HL-60/S4 treated with retinoic acid at 250 ng/mL for 4 days and 3 days (cell line): ENCODE measurements at regions not wholly inside any gene's neighbourhood (a gene's known extent, or its start where the extent isn't known, plus 50 kb on each side); places are given as distances from the start of the nearest gene placed in this dataset.

Experiments
- in situ Hi-C: fragments of 300-500 bp; cut with MboI; formaldehyde crosslinking; loops from 2 replicates; pipeline ENCODE4 v1.7.0; 2022; ENCODE audit warnings: low sequenced_read_pairs

- in situ Hi-C loops, result no loop called here
Observed at GRCh38 chr13:40483601-40484000, 182.8 kb downstream of the FOXO1 start.

DNA sequence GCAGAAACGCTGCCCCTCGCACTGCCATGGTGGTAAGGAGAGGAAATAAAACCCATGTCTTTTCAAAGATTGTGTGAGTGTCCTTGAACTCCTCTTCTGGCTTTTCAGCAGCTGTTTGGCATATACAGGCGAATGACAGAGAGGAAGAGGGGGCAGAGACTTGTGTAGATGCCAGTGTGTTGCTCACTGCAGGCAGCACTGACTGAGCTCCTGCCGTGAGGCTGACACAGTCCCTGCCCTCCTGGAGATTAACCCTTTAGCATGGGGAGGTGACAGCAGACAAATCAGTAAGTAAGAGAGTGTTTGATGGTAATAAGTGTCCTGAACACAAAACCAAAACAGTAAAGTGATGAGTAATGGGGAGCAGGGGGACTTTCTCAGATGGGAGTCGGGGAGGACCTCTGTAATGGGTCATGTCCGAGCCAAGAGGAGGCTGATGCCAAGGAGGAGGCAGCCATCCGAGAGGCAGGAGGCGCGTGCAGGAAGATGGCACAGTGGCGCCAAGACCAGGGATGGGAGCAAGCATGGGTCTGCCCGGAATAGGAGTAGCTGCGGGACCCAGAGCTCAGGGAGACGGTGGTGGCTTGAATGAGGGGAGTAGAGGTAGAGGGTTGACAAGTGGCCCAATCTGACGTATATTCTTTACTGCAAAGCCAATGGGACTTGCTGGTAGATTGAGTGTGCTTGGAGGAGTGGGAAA is 182.2 kb downstream of the FOXO1 start:
- in situ Hi-C loops, result no loop called here

DNA sequence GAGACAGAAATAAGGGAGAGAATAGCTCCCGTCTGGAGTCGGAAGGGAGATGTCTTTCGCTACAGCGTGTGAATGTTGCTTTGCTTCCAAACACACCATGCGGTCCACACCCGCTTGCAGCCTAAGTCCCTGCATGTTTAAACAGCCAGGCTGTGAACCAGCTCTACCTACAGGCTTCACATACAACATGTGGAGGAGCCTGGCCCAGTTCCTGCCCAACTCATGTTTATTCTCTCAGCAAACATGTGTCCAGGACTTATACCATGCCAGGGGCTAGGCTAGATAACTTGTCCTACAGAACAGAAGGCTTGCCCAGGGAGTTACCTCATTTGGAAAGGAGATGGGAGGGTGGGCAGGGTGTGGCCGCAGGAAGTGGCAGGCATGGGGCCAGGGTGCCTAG is 181.5 kb downstream of the FOXO1 start:
- in situ Hi-C loops, result no loop called here

DNA sequence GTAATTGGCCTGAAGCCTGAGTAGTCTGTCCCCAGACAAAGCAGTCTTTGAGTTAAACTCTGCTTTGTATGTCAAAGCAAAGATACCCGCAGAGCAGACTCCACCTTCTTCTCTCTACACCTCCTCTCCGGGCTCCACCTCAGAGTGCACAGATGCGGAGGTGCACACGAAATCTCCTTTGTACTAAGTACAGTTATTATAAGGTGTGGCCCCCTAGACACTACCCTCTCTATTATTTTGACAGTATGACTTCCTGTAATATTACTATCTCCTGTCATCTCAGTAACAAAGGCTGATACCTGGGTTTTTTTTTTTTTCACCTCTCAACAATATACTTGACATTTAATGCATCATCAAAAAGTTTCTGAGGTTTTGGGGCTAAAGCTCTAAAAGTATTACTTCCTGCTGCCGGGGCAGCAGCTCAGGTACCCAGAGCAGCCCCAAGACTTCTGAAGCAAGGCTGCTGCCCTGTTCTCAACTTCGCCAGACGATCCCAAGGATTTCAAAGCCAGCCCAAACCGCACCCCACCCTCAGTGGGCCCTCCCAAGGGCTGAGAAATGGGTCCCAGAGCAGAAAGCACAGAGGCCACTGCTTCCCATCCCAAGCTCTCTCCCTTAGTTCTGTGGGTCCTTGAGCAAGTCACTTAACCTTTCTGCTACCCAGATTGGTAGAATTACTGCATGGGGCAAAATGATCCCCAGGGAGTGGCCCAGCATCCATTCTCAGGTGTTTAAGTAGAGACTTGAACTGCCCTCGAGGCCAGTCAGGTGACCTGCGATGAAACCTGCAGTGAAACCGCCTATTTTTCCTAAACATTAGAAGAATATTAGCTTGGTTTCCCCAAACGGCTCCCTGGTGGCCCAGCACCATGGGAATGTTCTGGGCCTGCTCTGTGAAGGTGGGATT is 180.6 kb downstream of the FOXO1 start:
- in situ Hi-C loops, result no loop called here

DNA sequence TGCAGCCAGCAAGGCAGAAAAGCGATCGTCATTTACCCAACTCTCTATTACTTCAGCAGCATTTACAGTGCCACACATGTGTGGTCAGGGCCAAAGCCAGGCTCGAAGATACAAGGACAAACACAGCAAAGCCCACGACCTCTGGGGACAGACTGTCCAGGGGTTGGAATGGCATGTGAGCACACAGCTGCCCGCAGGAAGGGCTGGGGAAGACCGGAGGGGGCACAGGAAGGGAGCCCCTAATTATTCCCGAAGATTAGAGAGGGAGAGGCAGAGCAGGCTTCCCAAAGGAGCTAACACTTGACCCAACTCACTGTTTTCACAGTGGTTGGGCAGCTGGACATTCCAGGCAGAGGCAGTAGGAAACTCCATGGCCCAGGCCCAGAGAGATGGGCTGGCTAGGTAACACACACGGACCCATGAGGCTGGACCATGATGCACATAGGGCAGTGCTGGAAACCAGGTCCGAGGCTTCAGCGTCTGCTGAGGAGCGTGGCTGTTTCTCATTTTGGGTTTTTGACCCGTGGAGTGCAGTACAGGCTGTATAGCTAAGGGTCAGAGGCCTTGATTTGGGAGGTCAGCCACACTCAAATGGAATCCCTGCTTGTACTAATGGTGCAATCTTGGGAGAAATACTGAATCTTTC is 179.8 kb downstream of the FOXO1 start:
- in situ Hi-C loops, result no loop called here

GRCh38 chr13:40488869-40489391 is 177.5 kb downstream of the FOXO1 start:
- in situ Hi-C loops, result no loop called here

- in situ Hi-C loops, result no loop called here
Observed at GRCh38 chr13:40490086-40490758, 176.2 kb downstream of the FOXO1 start.

DNA sequence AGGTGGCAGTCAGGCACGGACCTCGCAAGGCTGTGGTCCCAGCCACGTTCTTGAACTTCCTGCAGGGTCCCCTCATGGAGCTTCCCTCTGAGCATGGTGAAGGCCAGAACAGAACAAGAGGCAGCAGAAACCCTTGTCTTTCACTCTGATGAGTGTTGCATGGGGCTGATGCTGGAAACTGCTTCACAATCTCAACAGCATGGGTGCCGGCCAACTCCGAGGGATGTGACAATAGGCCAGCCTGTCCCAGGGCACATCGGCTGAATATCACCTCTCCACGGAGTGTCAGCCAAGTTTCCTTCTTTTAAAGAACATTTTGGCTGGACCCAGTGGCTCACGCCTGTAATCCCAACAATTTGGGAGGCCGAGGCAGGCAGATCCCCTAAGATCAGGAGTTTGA is 173.9 kb downstream of the FOXO1 start:
- in situ Hi-C loops, result no loop called here

DNA sequence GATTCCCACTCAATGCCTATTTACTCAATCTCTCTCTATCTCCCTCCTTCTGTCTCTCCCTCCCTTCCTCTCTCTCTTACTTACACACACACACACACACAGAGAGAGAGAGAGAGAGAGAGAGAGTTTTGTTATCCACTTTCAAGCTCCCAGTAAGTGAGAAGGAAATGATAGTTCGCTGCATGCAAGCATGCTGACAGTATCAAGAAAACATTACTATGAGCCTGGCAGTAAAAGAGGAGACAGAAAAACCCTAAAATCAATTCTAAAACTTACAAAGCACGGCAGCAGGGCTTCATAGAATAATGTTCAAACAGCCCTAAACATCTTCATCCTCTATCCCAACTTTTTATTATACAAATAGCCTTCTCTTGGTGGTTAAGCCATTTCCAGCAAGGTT is 171.9 kb downstream of the FOXO1 start:
- in situ Hi-C loops, result no loop called here

GRCh38 chr13:40494946-40495620 is 171.4 kb downstream of the FOXO1 start:
- in situ Hi-C loops, result no loop called here

GRCh38 chr13:40495621-40496001 is 170.8 kb downstream of the FOXO1 start:
- in situ Hi-C loops, result no loop called here

DNA sequence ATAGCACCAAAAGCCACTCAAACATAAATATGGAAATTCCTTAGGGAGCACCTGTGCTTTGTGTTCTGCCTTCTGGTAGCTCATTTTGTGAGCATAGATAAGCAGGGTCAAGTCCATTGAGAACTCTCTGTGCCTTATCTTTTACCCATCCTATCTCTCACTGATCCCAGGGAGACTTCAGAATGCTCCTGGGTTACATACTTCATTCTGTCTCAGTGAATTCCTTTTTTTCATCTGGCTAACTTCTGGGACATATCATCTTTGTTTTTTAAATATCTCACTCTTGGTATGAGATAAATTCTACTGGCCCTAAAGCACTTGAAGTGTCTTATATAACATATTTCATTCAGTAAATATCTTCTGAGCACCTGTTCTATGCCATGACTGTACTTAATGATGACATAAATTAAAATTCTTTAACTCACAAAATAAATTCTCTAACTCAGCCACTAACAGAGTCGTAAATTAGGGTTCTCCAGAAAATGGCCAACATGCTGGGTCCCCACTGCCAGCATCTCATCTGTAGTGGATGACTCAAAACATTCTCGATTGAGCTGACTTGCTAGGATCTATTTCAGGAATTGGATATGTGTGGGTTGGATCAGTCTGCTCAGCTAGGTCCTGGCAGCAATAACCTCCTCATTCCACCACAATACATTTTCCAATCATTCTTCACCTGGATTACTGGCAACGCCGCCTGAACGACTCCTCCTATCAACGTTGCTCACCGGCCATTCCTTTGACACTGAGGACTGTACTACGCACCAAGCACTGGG is 170.2 kb downstream of the FOXO1 start:
- in situ Hi-C loops, result no loop called here

DNA sequence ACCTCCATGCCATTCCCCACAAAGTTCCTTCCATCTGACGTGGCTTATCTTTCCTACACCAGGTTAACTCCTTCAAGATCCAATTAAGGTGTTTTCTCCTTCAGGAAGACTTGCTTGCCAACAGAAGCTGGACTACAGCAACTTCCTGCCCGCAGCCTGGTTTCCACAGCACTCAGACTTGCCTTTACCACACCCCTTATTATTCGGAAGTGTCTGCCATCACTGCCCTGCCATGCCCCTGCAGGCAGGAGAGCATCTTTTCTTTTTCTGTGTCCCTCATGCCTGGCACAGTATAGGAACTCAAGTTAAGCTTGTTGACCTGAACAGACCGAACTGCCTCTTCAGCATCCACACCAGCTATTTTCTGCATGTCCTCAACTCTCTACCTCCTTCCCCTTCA is 168.0 kb downstream of the FOXO1 start:
- in situ Hi-C loops, result no loop called here

GRCh38 chr13:40502236-40502635 is 164.2 kb downstream of the FOXO1 start:
- in situ Hi-C loops, result no loop called here

DNA sequence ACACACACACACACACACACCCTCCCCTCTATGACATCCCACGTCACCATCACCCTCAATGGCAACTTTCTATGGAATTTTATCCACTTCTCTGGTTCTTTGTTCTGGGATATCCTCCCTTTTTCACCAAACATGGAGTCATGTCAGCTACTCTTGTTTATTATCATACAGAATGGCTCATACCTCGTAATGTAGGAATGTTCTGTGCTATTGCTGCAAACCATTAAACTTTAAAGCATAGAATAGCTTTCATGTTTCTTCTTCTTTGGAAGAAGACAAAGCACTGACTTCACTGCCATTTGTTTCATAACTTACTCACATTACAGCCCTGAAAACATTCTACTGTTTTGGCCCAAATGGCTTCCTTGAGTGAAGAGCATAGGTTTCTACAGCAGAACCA is 163.4 kb downstream of the FOXO1 start:
- in situ Hi-C loops, result no loop called here

GRCh38 chr13:40503966-40504591 is 162.4 kb downstream of the FOXO1 start:
- in situ Hi-C loops, result no loop called here

GRCh38 chr13:40504641-40505040 is 161.8 kb downstream of the FOXO1 start:
- in situ Hi-C loops, result no loop called here

GRCh38 chr13:40505196-40505595 is 161.2 kb downstream of the FOXO1 start:
- in situ Hi-C loops, result no loop called here
